SHP77 (cell line): ENCODE measurements at regions not wholly inside any gene's neighbourhood (a gene's known extent, or its start where the extent isn't known, plus 50 kb on each side); places are given as distances from the start of the nearest gene placed in this dataset.

Source experiments
- DNase-seq, 2 experiments: peaks; one replicate each; lab custom pipeline; 2025; lab: John Stamatoyannopoulos, UW

DNA sequence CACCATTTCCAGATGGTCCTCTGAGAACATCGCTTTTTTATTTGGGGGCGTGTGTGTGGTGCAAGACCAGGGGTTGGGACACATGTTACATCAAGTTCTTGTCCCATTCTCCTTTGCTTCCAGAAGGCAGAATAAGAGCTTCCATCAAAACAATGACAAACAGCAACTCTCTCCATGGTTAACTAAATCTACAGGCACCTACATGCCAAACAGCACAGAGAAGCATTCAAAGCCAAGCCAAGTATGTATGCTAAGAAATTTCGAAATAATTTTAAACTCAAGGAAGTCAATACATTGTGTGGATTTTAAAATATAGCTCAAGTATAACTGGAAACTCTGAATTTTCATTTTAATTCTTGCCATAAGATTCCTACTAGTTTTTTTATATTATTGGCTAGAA, 105.6 kb downstream of the SEC61B start:
- no peak for DNase-seq

DNA sequence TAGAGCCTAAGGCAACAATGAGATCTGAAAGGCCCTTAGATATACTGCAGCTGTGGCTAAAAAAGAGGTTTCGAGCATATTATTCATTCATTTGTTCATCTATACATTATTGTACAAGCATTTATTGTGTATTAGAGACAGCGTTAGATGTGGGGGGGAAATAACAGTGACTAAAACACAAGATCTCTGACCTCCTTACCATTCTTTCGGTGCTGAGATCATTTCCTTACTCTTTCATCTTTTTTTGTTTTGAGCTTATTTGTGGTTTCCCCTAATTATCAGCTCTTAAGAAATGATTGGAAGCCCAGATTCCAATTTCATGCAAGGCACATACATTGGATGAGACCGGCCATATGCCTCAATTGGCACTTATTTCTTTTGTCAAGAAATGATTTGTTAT, 113.2 kb downstream of the SEC61B start:
- DNase-seq, result no peak

DNA sequence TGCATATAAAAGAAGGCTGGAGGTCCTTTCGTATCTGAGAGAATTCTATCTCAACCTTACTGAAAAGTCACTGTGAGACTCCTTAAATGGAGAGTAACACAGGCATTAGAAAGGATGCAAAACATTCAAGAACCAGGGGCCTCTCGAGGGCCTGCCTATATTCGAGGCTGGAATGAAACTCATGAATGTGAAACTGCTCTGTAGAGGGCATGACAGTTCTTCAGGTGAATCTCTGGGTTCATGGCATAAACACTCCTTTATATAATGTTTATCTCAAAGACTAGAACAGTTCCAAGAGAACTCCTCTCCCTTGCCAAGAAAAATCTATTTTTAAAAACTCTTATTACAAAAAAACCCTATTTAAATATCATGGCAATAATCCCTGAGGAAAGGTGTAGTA, 113.9 kb downstream of the SEC61B start:
- no peak for DNase-seq

DNA sequence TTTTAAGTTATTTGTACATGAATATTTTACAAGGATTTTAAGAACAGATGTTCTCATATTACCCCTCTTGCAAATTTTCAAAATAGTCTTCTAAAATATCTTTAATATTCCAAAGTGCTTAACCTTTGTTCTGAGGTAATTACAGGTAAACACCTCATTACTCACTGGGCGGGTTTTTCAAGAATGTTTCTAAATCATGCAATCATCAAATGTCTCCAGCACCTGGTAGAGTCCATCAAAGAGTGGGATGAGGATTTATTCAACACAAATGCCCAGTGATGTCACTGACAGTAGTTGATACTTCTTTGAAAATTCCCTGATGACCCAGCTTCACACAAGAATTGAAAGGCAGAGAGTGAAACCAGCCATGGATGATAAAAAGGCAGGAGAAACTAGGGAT, 114.4 kb downstream of the SEC61B start:
- DNase-seq, result no peak

GRCh38 chr9:99340281-99340680, 118.2 kb downstream of the SEC61B start:
- no peak for DNase-seq

- no peak for DNase-seq
These were observed 119.6 kb downstream of the SEC61B start for GRCh38 chr9:99341686-99342085.

DNA sequence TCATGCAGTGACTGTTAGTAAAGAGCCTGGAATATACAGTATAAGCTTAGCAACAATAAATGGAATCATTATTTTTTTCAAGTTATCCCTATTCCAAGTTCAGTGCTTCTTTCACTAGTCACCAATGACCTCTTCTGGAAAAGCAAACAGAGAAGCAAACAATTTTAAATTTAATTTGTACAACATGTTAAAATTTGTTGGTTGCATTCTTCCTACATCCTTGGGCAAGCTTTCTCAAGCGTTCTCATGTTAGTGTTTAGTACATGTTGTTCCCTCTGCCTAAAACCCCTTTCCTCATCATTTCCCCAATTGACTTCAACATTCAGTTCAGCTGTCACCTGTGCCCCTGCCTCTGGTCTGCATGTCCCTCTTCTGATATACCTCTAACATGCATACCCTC, 123.4 kb downstream of the SEC61B start:
- DNase-seq, result no peak

- no peak for DNase-seq
These were observed 123.9 kb downstream of the SEC61B start for GRCh38 chr9:99345942-99346341.

DNA sequence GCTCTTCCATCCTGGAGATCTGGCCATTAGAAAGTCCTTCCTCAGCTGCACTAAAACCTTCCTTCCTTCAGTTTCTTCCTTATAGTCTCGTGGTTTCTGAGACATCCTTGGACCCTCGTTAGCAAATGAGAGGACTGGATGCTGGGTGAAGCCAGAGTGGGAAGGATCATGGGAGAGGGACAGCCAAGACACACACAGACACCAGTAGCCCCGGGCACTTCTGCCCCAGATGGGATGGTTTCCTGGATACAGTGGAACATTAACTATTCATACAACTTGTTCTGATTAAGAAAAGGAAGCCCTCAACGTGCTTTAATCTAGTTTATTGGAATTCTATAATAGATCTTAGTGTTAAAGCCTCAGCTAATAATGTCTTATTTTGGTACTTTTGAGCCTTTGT, 125.5 kb downstream of the SEC61B start:
- no peak for DNase-seq

DNA sequence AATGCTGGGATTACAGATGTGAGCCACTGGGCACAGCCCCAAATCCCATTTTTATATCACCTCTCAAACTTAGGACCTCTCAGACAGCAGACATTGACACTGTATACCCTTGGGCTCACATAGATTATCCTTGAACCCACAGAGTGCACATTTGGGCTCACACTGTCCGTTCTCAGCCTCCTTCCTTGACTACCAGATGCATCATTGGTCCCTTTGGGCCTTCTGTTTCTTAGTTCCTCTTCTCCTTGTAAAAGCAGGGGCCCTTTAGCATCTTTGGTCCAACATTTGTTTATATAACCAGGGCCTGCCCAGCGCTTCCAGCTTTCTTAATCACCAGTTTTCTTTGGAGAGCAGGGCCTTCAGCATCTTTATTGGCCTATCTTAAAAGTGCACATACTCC, 126.2 kb downstream of the SEC61B start:
- DNase-seq, result no peak

- no peak for DNase-seq
These were observed 127.8 kb downstream of the SEC61B start for GRCh38 chr9:99349870-99350269.

DNA sequence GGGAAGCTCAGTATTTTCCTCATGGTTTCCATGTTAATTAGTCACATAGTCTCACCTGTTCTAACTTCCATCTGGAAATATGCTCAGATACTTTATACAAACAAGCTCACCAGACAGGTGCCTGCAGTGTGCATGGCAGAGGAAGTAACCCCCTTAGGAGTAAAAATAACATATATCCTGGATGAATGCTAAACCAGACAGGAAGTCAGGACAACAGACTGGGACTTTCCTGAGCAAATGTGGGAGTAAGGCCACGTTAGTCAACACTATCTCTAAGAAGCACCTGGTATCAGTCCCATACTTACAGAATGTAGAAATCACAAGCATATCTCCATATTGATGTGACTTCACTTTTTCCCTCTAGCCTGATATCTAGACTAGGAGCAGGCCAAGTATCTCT, 128.4 kb downstream of the SEC61B start:
- DNase-seq, result no peak

GRCh38 chr9:99351647-99352046, 129.6 kb downstream of the SEC61B start:
- DNase-seq, result no peak

GRCh38 chr9:99352826-99353225, 130.7 kb downstream of the SEC61B start:
- no peak for DNase-seq

- DNase-seq, result no peak
These were observed 131.3 kb downstream of the SEC61B start for GRCh38 chr9:99353408-99353807.

- DNase-seq, result no peak
These were observed 132.0 kb downstream of the SEC61B start for GRCh38 chr9:99354104-99354503.

- DNase-seq, result peak; percentile 13 to 28
These were observed 134.5 kb downstream of the SEC61B start for GRCh38 chr9:99356512-99356971.

- no peak for DNase-seq
These were observed 135.5 kb downstream of the SEC61B start for GRCh38 chr9:99357575-99357974.

- DNase-seq, result no peak
These were observed 136.6 kb downstream of the SEC61B start for GRCh38 chr9:99358668-99359067.

DNA sequence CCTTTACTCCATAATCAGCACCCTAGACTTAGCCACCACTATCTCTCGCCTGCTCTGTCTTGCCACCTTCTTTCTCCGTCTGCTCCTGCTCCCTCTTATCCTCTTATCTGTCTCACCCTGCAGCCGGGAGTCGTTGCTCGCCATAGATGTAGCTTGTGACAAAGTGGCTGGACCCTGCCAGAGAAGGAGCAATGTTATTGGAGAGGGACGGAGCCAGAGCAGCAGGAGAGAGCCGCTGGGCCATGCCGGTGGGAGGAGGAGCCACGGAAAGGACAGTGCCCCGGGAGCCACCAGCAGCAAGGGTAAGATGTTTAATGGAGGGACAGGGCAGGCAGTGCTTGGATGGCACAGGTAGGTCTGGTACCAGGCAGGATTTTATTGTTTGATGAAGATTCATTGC, 137.3 kb downstream of the SEC61B start:
- DNase-seq, result no peak

DNA sequence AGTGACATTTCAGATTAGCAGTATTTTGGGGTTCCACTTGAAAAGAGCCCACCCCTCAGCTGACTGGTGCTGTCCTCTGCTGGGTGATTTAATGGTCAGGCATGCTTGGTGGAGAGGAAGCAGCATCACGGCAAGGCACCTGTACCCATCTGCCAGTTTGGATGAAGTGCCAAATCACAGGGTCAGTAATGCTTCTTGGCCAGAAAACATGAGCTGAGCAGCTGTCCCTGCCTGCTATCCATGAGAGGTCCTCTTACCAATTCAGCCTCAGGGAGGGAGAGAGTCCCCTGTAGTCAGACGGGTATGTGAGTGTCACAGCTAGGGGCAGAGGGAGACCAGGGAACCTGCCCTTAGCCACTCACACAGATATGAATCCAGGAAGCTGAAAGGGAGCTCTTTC, 137.9 kb downstream of the SEC61B start:
- DNase-seq, result no peak

GRCh38 chr9:99361817-99362216, 139.7 kb downstream of the SEC61B start:
- DNase-seq, result no peak

DNA sequence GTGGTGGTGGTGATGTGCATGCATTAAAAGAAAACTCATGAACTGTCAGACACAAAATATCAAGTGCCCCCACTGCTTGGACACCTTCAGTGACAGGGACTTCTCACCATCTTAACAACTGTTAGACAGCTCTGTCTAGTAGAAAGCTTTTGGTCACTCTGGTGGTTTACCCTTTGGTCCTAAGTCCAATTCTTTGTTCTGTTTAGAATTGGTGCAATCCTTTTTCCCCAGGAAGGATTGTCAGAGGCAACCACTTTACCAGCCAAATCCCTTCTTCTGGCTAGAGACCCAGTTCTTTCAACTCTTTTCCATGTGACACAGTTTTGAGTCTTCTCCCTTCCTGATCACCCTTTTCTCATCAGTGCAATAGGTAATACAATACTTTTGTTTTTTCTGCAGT, 140.2 kb downstream of the SEC61B start:
- DNase-seq, result no peak

GRCh38 chr9:99363509-99363908, 141.4 kb downstream of the SEC61B start:
- no peak for DNase-seq
